Tibial nerve (tissue), 3 donors: ENCODE measurements at regions not wholly inside any gene's neighbourhood (a gene's known extent, or its start where the extent isn't known, plus 50 kb on each side); places are given as distances from the start of the nearest gene placed in this dataset.

Experiments
- POLR2A ChIP-seq, 2 donors: fragments of 450-650 bp; IDR thresholded peaks; one replicate each; pipeline ENCODE4 v1.6.1; 2017; ENCODE audit warnings: antibody characterized with exemption in 2 of 2, mild to moderate bottlenecking in 2 of 2, moderate library complexity in 2 of 2
- TF ChIP-seq, protein P1 (sequence below), 5 experiments: fragments of 200-600 bp in 3 of 5; fragments of 450-650 bp in 2 of 5; sonication (generic) in 3 of 5; IDR thresholded peaks; one replicate each; pipeline ENCODE4 v1.5.1; 2016 to 2019; ENCODE audit warnings: antibody characterized with exemption in 5 of 5, mild to moderate bottlenecking in 3 of 5, moderate library complexity in 2 of 5

DNA sequence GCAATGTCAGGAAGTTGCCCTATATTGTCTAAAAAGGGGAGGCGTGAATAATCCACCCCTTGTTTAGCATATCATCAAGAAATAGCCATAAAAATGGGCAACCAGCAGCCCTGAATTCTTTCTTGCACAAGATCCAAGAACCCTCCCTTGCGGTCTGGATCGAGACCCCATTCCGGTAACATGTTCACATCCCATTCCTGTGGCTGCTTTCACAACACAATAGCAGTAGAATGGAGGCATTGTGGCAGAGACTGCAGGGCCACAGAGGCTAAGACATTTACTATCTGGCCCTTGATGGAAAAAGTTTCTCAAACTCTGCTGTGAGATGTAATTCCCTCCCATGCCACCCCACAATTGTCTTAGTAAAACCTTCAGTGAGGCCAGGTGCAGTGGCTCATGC, 73.2 kb downstream of the RMI2 start:
- TF ChIP-seq, protein P1, sequence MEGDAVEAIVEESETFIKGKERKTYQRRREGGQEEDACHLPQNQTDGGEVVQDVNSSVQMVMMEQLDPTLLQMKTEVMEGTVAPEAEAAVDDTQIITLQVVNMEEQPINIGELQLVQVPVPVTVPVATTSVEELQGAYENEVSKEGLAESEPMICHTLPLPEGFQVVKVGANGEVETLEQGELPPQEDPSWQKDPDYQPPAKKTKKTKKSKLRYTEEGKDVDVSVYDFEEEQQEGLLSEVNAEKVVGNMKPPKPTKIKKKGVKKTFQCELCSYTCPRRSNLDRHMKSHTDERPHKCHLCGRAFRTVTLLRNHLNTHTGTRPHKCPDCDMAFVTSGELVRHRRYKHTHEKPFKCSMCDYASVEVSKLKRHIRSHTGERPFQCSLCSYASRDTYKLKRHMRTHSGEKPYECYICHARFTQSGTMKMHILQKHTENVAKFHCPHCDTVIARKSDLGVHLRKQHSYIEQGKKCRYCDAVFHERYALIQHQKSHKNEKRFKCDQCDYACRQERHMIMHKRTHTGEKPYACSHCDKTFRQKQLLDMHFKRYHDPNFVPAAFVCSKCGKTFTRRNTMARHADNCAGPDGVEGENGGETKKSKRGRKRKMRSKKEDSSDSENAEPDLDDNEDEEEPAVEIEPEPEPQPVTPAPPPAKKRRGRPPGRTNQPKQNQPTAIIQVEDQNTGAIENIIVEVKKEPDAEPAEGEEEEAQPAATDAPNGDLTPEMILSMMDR (IDR thresholded peaks at IDR 0.05): no peak
- TF ChIP-seq POLR2A (IDR thresholded peaks at IDR 0.05): no peak
